ENCODE measurements at regions not wholly inside any gene's neighbourhood (a gene's known extent, or its start where the extent isn't known, plus 50 kb on each side); places are given as distances from the start of the nearest gene placed in this dataset.

- no peak for DNase-seq (ENCODE audit: low read depth, low spot score)
- H3K36me3 Mint-ChIP-seq (ENCODE audit: low read depth) = no peaks in the 10 kb centered on the region
- no peaks in the 10 kb centered on the region for H3K27me3 Mint-ChIP-seq (ENCODE audit: low read depth)
- no peaks in the 10 kb centered on the region for H3K4me1 Mint-ChIP-seq
- TF ChIP-seq CTCF (conservative IDR thresholded peaks at IDR 0.05) = no peak
- no peak overlapping the region for H3K4me3 Mint-ChIP-seq
- H3K9me3 Mint-ChIP-seq = no peaks in the 10 kb centered on the region
- no peak overlapping the region for H3K27ac Mint-ChIP-seq (ENCODE audit: unreplicated experiment)
Observed at GRCh38 chr9:118618084-118618483, 751.2 kb downstream of the BRINP1 start.

- no peak for DNase-seq (ENCODE audit: low read depth, low spot score)
- H3K36me3 Mint-ChIP-seq (ENCODE audit: low read depth) = no peaks in the 10 kb centered on the region
- no peak for TF ChIP-seq CTCF (conservative IDR thresholded peaks at IDR 0.05)
- H3K27me3 Mint-ChIP-seq (ENCODE audit: low read depth) = no peaks in the 10 kb centered on the region
- H3K9me3 Mint-ChIP-seq = no peaks in the 10 kb centered on the region
- no peak overlapping the region for H3K27ac Mint-ChIP-seq (ENCODE audit: unreplicated experiment)
- H3K4me3 Mint-ChIP-seq = no peak overlapping the region
- H3K4me1 Mint-ChIP-seq = no peaks in the 10 kb centered on the region
Observed at GRCh38 chr9:118618849-118619248, 750.4 kb downstream of the BRINP1 start.

DNA sequence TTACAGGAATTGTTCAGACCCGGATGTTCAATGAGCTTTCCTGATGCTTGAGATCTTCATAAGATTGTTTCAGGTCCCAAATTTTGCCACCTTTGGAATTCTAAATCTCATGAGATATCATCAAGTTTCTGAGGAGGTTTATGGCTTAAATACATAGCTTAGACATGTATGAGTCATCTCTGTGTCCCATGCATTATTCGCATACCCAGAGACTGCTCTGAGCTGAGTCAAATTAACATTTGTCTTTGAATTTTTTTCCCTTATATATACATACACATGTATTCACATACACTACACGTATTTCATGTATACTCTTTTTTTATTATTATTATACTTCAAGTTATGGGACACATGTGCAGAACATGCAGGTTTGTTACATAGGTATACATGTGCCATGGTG, 744.6 kb downstream of the BRINP1 start:
- no peaks in the 10 kb centered on the region for H3K27me3 Mint-ChIP-seq (ENCODE audit: low read depth)
- H3K4me3 Mint-ChIP-seq = no peak overlapping the region
- H3K27ac Mint-ChIP-seq (ENCODE audit: unreplicated experiment) = no peak overlapping the region
- no peak for DNase-seq (ENCODE audit: low read depth, low spot score)
- no peaks in the 10 kb centered on the region for H3K4me1 Mint-ChIP-seq
- no peak for TF ChIP-seq CTCF (conservative IDR thresholded peaks at IDR 0.05)
- H3K9me3 Mint-ChIP-seq = peaks cover 9% of the 10 kb centered on the region
- no peaks in the 10 kb centered on the region for H3K36me3 Mint-ChIP-seq (ENCODE audit: low read depth)

DNA sequence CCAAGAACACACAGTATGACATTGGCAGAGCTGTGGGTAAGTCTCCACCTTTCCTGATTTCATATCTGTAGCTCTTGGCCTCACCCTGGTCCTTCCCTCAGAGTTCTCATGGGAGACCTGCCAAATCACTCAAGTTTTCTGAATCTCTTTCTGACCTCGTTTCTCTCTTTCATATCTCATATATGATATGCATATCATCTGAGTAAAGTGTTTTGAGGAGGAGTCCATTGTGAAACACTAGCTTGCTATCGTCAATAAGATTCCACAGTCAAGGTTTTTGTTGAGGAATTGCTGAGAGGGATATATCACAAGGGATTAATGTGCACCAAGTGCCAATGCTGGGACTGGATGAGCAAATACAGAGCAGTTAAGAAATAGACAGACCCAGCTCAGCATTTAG, 739.2 kb downstream of the BRINP1 start:
- no peaks in the 10 kb centered on the region for H3K4me1 Mint-ChIP-seq
- H3K4me3 Mint-ChIP-seq = no peak overlapping the region
- DNase-seq (ENCODE audit: low read depth, low spot score) = no peak
- no peak for TF ChIP-seq CTCF (conservative IDR thresholded peaks at IDR 0.05)
- no peaks in the 10 kb centered on the region for H3K36me3 Mint-ChIP-seq (ENCODE audit: low read depth)
- peaks cover 19% of the 10 kb centered on the region for H3K9me3 Mint-ChIP-seq
- H3K27me3 Mint-ChIP-seq (ENCODE audit: low read depth) = no peaks in the 10 kb centered on the region
- no peak overlapping the region for H3K27ac Mint-ChIP-seq (ENCODE audit: unreplicated experiment)

DNA sequence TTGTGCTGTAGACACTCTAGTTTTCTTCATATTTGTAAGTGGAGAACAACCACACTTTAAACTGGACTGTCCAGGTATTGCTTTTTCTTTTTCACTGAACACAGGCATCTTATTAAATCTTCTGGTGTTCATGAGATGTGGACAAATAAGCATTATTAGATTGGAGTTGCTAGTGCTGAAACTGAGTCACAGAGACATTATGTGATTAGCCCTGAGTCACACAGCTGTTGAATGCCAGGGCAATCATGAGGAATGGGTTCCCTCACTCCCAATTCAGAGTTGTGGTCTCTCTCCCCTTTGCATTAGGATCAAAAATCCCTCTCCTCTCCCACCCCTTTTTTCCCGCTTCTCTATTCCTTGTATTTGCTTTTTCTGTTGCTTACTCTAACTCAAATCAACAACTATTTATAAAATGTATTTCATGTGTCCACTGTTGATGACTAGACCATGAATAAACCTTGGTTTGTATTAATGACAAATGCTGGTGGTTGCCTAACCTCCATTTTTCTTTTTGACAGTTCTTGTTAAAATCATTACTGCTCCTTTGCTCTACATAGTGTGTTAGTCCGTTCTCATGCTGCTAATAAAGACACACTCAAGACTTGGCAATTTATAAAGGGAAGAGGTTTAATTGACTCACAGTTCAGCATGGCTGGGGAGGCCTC, 738.2 kb downstream of the BRINP1 start:
- Mint-ChIP-seq H3K27ac (ENCODE audit: unreplicated experiment) (no peak overlapping the region), H3K4me1 (no peaks in the 10 kb centered on the region), H3K27me3 (ENCODE audit: low read depth) (no peaks in the 10 kb centered on the region), H3K36me3 (ENCODE audit: low read depth) (no peaks in the 10 kb centered on the region), H3K9me3 (peaks cover 13% of the 10 kb centered on the region), H3K4me3 (no peak overlapping the region)
- DNase-seq (ENCODE audit: low read depth, low spot score) = no peak
- no peak for TF ChIP-seq CTCF (conservative IDR thresholded peaks at IDR 0.05)
